SU-DHL-6 (cell line): ENCODE measurements at regions not wholly inside any gene's neighbourhood (a gene's known extent, or its start where the extent isn't known, plus 50 kb on each side); places are given as distances from the start of the nearest gene placed in this dataset.

Experiments
- CTCF ChIP-seq: fragments of 200-600 bp; sonication (generic); IDR thresholded peaks from one replicate; pipeline ENCODE4 v1.5.1; 2017; ENCODE audit warnings: antibody characterized with exemption, mild to moderate bottlenecking, low read length, moderate library complexity; ENCODE audit not compliant: insufficient read depth, poor library complexity, severe bottlenecking
- EZH2phosphoT487 ChIP-seq: fragments of 200-600 bp; sonication (generic), shearing (Covaris generic); conservative IDR thresholded peaks from 2 replicates; pipeline ENCODE4 v1.6.1; 2018; ENCODE audit warnings: mild to moderate bottlenecking, antibody characterized with exemption, low read length, moderate library complexity, mixed read lengths

- TF ChIP-seq CTCF (no peak), EZH2phosphoT487 (no peak)
Measured at GRCh38 chr2:11067221-11068078, 87.8 kb upstream of the SLC66A3 start.
